Astrocyte (in vitro differentiated cells and primary cell): ENCODE measurements at regions not wholly inside any gene's neighbourhood (a gene's known extent, or its start where the extent isn't known, plus 50 kb on each side); places are given as distances from the start of the nearest gene placed in this dataset.

Experiments used
- DNase-seq: peaks from one replicate; pipeline ENCODE4 v3.0.0-alpha.2; 2010; ENCODE audit warnings: low read depth
- FAIRE-seq: peaks from 2 replicates; lab custom pipeline; 2011; peaks lifted over from hg19 to GRCh38; lab: Jason Lieb, UNC
- H2AFZ ChIP-seq: 2 replicates; pipeline ENCODE4 v1.6.0; 2012; ENCODE audit warnings: low read depth, low read length, inconsistent platforms
- H3K27ac ChIP-seq: 2 replicates; pipeline ENCODE4 v1.5.1; 2011; ENCODE audit warnings: low read depth, low read length, inconsistent platforms
- H3K27me3 ChIP-seq: 2 replicates; pipeline ENCODE4 v1.6.0; 2011; ENCODE audit warnings: low read length, inconsistent platforms; ENCODE audit not compliant: insufficient read depth
- H3K36me3 ChIP-seq: 2 replicates; pipeline ENCODE4 v1.5.1; 2011; ENCODE audit warnings: low read length, inconsistent platforms; ENCODE audit not compliant: insufficient read depth
- H3K4me1 ChIP-seq: 2 replicates; pipeline ENCODE4 v1.5.1; 2011; ENCODE audit warnings: low read length, inconsistent platforms; ENCODE audit not compliant: insufficient read depth
- H3K4me2 ChIP-seq: 2 replicates; pipeline ENCODE4 v1.6.0; 2012; ENCODE audit warnings: low read length, inconsistent platforms
- H3K4me3 ChIP-seq: 2 replicates; pipeline ENCODE4 v1.5.1; 2011; ENCODE audit warnings: low read depth, mild to moderate bottlenecking, low read length, inconsistent platforms; ENCODE audit not compliant: insufficient read depth
- H3K79me2 ChIP-seq: 2 replicates; pipeline ENCODE4 v1.6.0; 2012; ENCODE audit warnings: mild to moderate bottlenecking, low read length, inconsistent platforms; ENCODE audit not compliant: insufficient read depth
- H3K9ac ChIP-seq: 2 replicates; pipeline ENCODE4 v1.6.0; 2012; ENCODE audit warnings: mild to moderate bottlenecking, low read length, inconsistent platforms
- H3K9me3 ChIP-seq: 2 replicates; pipeline ENCODE4 v1.5.1; 2012; ENCODE audit warnings: low read depth, mild to moderate bottlenecking, low read length, inconsistent platforms; ENCODE audit not compliant: insufficient read depth
- H4K20me1 ChIP-seq: 2 replicates; pipeline ENCODE4 v1.6.0; 2012; ENCODE audit warnings: low read length, inconsistent platforms; ENCODE audit not compliant: insufficient read depth
- H3K27ac Mint-ChIP-seq: one replicate; pipeline ENCODE4 v1.8.0; 2021; ENCODE audit warnings: mild to moderate bottlenecking, mixed read lengths; ENCODE audit not compliant: unreplicated experiment
- H3K27me3 Mint-ChIP-seq: one replicate; pipeline ENCODE4 v1.8.0; 2021; ENCODE audit warnings: low read depth, mixed read lengths; ENCODE audit not compliant: unreplicated experiment
- H3K36me3 Mint-ChIP-seq: one replicate; pipeline ENCODE4 v1.8.0; 2021; ENCODE audit warnings: low read depth, mixed read lengths; ENCODE audit not compliant: unreplicated experiment
- H3K4me1 Mint-ChIP-seq: one replicate; pipeline ENCODE4 v1.8.0; 2021; ENCODE audit warnings: low read depth, mixed read lengths; ENCODE audit not compliant: unreplicated experiment
- H3K4me3 Mint-ChIP-seq: one replicate; pipeline ENCODE4 v1.8.0; 2021; ENCODE audit warnings: mild to moderate bottlenecking, moderate library complexity, mixed read lengths; ENCODE audit not compliant: unreplicated experiment
- H3K9me3 Mint-ChIP-seq: one replicate; pipeline ENCODE4 v1.8.0; 2021; ENCODE audit warnings: mild to moderate bottlenecking, mixed read lengths; ENCODE audit not compliant: unreplicated experiment
- CTCF ChIP-seq: IDR thresholded peaks from 2 replicates; pipeline ENCODE4 v1.5.1; 2011; ENCODE audit warnings: low read depth, mild to moderate bottlenecking, inconsistent platforms, low read length, moderate library complexity; ENCODE audit not compliant: insufficient read depth
- EZH2 ChIP-seq: IDR thresholded peaks from 2 replicates; pipeline ENCODE4 v1.6.1; 2012; ENCODE audit warnings: mild to moderate bottlenecking, low read length, inconsistent platforms; ENCODE audit not compliant: insufficient read depth

GRCh38 chr6:19375613-19376012, 461.6 kb upstream of the ID4 start:
- no peaks in the 10 kb centered on the region for H3K36me3 Mint-ChIP-seq
- H3K9me3 Mint-ChIP-seq: no peaks in the 10 kb centered on the region
- H3K36me3 ChIP-seq: no peaks in the 10 kb centered on the region
- H3K79me2 ChIP-seq: no peaks in the 10 kb centered on the region
- H2AFZ ChIP-seq: no peak overlapping the region
- no peak for DNase-seq
- no peaks in the 10 kb centered on the region for H3K4me1 ChIP-seq
- H3K27me3 ChIP-seq: no peaks in the 10 kb centered on the region
- peaks cover 4% of the 10 kb centered on the region for H3K4me1 Mint-ChIP-seq
- no peak overlapping the region for H3K4me3 ChIP-seq
- no peak overlapping the region for H3K4me2 ChIP-seq
- TF ChIP-seq CTCF: no peak
- TF ChIP-seq EZH2: no peak
- H3K9me3 ChIP-seq: no peaks in the 10 kb centered on the region
- H3K27me3 Mint-ChIP-seq: peaks cover 7% of the 10 kb centered on the region
- no peak overlapping the region for H3K27ac Mint-ChIP-seq
- no peak overlapping the region for H3K9ac ChIP-seq
- no peaks in the 10 kb centered on the region for H4K20me1 ChIP-seq
- no peak overlapping the region for H3K27ac ChIP-seq
- H3K4me3 Mint-ChIP-seq: no peak overlapping the region
- no peak for FAIRE-seq

- Histone ChIP-seq H3K9ac (no peak overlapping the region), H3K4me3 (no peak overlapping the region), H3K36me3 (no peaks in the 10 kb centered on the region), H3K27me3 (no peaks in the 10 kb centered on the region), H3K4me2 (no peak overlapping the region), H3K9me3 (no peaks in the 10 kb centered on the region), H3K79me2 (no peaks in the 10 kb centered on the region), H2AFZ (no peak overlapping the region), H3K4me1 (no peaks in the 10 kb centered on the region), H3K27ac (no peak overlapping the region), H4K20me1 (no peaks in the 10 kb centered on the region)
- FAIRE-seq: no peak
- Mint-ChIP-seq H3K27ac (no peak overlapping the region), H3K4me1 (no peaks in the 10 kb centered on the region), H3K27me3 (peaks cover 7% of the 10 kb centered on the region), H3K4me3 (no peak overlapping the region), H3K9me3 (no peaks in the 10 kb centered on the region), H3K36me3 (no peaks in the 10 kb centered on the region)
- DNase-seq: no peak
- TF ChIP-seq EZH2 (no peak), CTCF (no peak)
Measured at GRCh38 chr6:19377722-19378121, 459.4 kb upstream of the ID4 start.

GRCh38 chr6:19380293-19380692, 456.9 kb upstream of the ID4 start:
- Histone ChIP-seq H3K9me3 (no peaks in the 10 kb centered on the region), H4K20me1 (no peaks in the 10 kb centered on the region), H3K27me3 (no peaks in the 10 kb centered on the region), H3K27ac (no peak overlapping the region), H2AFZ (no peak overlapping the region), H3K9ac (no peak overlapping the region), H3K4me3 (no peak overlapping the region), H3K36me3 (no peaks in the 10 kb centered on the region), H3K4me2 (peak overlapping the region; percentile 37), H3K4me1 (no peaks in the 10 kb centered on the region), H3K79me2 (no peaks in the 10 kb centered on the region)
- H3K9me3 Mint-ChIP-seq: peaks cover 6% of the 10 kb centered on the region
- no peak for TF ChIP-seq EZH2
- no peak for TF ChIP-seq CTCF
- H3K4me3 Mint-ChIP-seq: no peak overlapping the region
- H3K36me3 Mint-ChIP-seq: no peaks in the 10 kb centered on the region
- FAIRE-seq: no peak
- H3K27me3 Mint-ChIP-seq: peaks cover 2% of the 10 kb centered on the region
- DNase-seq: peak; percentile 40
- no peaks in the 10 kb centered on the region for H3K4me1 Mint-ChIP-seq
- no peak overlapping the region for H3K27ac Mint-ChIP-seq
